GM12873 (cell line): ENCODE measurements at regions not wholly inside any gene's neighbourhood (a gene's known extent, or its start where the extent isn't known, plus 50 kb on each side); places are given as distances from the start of the nearest gene placed in this dataset.

Source experiments
- TF ChIP-seq, protein P1 (sequence below): IDR thresholded peaks from 2 replicates; pipeline ENCODE4 v1.5.1; 2012; ENCODE audit warnings: low read depth, mild to moderate bottlenecking, moderate library complexity, low read length, control low read depth; ENCODE audit not compliant: insufficient read depth; ENCODE audit errors: missing control alignments

DNA sequence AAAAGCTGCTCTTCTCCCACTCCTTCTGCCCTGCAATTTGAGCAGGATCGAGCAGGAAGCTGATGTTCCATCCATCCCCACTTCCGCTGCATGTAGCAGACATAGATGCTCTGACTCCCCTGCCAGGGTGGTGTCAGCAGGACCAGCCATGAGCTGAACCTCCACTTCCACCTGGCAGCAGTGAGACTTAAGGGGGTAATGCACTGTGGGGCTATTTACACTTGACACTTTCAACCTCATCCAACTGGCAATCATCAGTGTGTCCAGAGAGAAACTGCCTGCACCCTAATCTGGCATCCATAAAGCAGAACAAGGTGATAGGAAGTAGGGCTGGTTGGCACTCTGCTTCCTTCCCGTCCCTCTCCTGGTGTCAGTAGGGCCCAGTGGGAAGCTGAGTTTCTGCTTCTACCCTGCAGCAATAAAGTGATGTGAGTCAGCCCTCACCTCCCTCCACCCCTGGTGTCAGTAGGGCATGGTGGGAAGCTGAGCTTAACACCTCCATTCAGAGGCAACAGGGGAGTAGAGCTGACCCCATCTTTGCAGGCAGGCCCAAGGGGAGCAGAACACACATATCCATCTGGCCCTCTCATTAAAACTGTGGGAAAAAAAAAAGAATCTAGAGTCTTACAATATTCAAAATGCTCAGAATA is 272.3 kb downstream of the PTPRU start:
- TF ChIP-seq, protein P1, sequence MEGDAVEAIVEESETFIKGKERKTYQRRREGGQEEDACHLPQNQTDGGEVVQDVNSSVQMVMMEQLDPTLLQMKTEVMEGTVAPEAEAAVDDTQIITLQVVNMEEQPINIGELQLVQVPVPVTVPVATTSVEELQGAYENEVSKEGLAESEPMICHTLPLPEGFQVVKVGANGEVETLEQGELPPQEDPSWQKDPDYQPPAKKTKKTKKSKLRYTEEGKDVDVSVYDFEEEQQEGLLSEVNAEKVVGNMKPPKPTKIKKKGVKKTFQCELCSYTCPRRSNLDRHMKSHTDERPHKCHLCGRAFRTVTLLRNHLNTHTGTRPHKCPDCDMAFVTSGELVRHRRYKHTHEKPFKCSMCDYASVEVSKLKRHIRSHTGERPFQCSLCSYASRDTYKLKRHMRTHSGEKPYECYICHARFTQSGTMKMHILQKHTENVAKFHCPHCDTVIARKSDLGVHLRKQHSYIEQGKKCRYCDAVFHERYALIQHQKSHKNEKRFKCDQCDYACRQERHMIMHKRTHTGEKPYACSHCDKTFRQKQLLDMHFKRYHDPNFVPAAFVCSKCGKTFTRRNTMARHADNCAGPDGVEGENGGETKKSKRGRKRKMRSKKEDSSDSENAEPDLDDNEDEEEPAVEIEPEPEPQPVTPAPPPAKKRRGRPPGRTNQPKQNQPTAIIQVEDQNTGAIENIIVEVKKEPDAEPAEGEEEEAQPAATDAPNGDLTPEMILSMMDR = no peak

DNA sequence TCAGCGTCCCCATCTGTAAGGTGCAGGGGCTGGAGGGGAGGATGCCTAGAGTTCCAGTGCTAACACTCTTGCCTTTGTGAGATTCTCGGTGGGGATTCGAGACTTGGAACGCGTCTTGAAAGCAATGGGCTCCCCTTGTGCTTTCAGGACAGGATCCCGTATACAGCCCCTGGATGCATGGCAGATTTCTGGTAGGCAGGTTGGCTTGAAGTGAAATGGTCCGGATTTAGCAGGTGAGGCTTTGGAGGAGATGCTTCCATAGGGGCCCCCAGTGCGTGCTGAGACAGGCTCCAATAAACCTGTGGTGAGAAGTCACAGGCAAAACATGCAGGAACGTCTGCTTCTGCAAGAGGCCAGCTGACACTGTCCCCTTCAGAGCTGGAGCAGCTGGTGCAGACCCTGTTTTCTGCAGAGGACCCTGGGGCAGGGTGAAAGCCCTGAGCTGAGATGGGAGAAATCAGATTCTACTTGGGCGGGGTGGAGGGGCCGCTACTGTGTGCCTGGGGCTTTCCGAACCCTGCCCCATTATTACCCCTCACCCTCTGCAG is 270.4 kb downstream of the PTPRU start:
- TF ChIP-seq, protein P1 = no peak

DNA sequence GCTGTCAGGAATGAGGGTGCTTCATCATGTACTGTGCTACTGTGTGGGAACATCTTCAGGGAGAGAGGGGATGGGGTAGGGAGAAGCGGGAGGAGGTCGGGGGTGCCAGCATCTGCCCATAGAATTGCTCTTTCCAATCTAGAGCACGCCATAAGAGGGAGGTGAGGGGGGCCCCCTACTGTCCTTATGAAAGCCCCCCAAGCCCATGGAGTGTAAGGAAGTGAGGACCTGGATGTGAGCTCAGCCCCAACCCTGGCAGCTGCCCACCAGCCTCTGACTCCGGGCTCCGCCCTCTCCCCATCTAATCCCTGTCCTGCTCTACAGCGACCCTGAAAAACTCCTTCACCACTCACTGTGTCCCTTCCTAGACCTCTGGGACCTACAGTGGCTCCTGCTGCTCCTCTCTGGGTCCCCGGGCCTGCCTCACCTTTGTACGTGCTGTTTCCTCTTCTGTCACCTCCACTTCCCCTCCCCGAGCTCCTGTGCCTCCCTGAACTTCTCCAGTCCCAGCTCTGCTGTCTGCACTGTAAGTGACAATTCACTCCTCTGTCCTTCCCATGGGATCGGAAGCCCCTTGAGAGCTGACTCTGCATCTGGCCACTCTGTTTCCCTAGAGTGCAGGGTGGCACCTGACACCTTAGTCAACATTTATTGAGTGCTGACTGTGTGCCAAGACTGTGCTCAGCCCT is 269.4 kb downstream of the PTPRU start:
- TF ChIP-seq, protein P1 = no peak

DNA sequence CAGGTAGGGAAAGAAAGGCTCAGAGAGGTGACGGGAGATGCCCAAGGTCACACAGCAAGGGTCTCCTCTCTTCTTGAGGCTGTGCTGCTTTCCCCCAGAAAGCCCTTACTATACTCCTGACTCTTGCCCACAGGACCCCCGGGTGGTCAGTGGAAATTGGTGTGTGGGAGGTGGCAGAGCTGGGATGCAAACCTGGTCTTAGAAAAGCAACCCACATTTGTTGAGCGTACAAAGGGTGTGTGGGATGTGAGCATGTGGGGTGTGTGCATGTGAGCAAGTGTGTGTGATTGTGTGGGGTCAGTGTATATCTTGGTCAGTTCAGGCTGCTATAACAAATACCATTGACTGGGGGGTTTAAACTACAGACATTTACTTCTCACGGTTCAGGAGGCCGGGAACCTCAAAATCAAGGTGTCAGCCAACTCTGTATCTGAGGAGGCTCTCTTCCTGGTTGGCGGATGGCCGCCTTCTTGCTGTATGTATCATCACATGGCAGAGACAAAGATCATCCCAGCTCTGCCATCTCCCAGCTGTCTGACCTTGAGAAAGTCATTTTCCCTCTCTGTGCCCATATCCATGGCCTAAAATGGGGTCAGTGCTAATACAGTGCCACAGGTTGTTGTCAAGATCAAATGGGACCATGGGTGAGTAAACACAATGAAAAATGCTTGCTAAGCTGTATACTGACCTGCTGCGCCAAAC is 268.5 kb downstream of the PTPRU start:
- TF ChIP-seq, protein P1 = no peak

GRCh38 chr1:29504196-29504595 is 267.9 kb downstream of the PTPRU start:
- TF ChIP-seq, protein P1 = no peak

- TF ChIP-seq, protein P1 = no peak
Measured at GRCh38 chr1:29502911-29503840, 266.9 kb downstream of the PTPRU start.
